WTC11 (cell line): ENCODE measurements at regions not wholly inside any gene's neighbourhood (a gene's known extent, or its start where the extent isn't known, plus 50 kb on each side); places are given as distances from the start of the nearest gene placed in this dataset.

Experiments used
- ATAC-seq: fragments of 200-7000 bp; cut with Tn5 transposase; 2 replicates; pipeline ENCODE4 v1.10.0; 2021; ENCODE audit warnings: mild to moderate bottlenecking, moderate library complexity
- CTCF ChIA-PET: fragments of 300-600 bp; sonication (Branson Sonifier 250); formaldehyde crosslinking; loops from one replicate; lab custom pipeline; 2021; ENCODE audit warnings: antibody characterized with exemption; lab: Charles Lee
- POLR2A ChIA-PET: fragments of 350-600 bp; sonication (Branson Sonifier 250); formaldehyde crosslinking; loops from one replicate; lab custom pipeline; 2021; ENCODE audit warnings: antibody characterized with exemption; lab: Charles Lee
- DNase-seq: peaks from one replicate; pipeline ENCODE4 v3.0.0; 2021; ENCODE audit warnings: low spot score
- H3K27ac Mint-ChIP-seq: 2 replicates; pipeline ENCODE4 v1.8.0; 2021; ENCODE audit warnings: mixed read lengths
- H3K27me3 Mint-ChIP-seq: 2 replicates; pipeline ENCODE4 v1.8.0; 2021; ENCODE audit warnings: low read depth, mild to moderate bottlenecking, moderate library complexity, mixed read lengths
- H3K36me3 Mint-ChIP-seq: 2 replicates; pipeline ENCODE4 v1.8.0; 2021; ENCODE audit warnings: mixed read lengths
- H3K4me1 Mint-ChIP-seq: 2 replicates; pipeline ENCODE4 v1.8.0; 2022; ENCODE audit warnings: mixed read lengths
- H3K4me3 Mint-ChIP-seq: 2 replicates; pipeline ENCODE4 v1.8.0; 2021; ENCODE audit warnings: mild to moderate bottlenecking, moderate library complexity, mixed read lengths
- H3K9me3 Mint-ChIP-seq: 2 replicates; pipeline ENCODE4 v1.8.0; 2021; ENCODE audit warnings: mixed read lengths
- ARID4B ChIP-seq: sonication (generic); formaldehyde crosslinking; IDR thresholded peaks from 2 replicates; pipeline ENCODE4 v1.8.0; 2023; ENCODE audit warnings: missing genetic modification reagents, mild to moderate bottlenecking, borderline replicate concordance
- EMX1 ChIP-seq: fragments of 250-450 bp; sonication (Bioruptor Pico); IDR thresholded peaks from 2 replicates; pipeline ENCODE4 v1.8.0; 2021; ENCODE audit warnings: mild to moderate bottlenecking
- GABPB1 ChIP-seq: sonication (generic); formaldehyde crosslinking; IDR thresholded peaks from 2 replicates; pipeline ENCODE4 v1.8.1; 2023; ENCODE audit warnings: mild to moderate bottlenecking, missing genetic modification reagents
- GTF2I ChIP-seq: fragments of 250-450 bp; sonication (Bioruptor Pico); conservative IDR thresholded peaks from 2 replicates; pipeline ENCODE4 v1.4.0; 2021; ENCODE audit warnings: mild to moderate bottlenecking
- HMGXB4 ChIP-seq: sonication (generic); formaldehyde crosslinking; IDR thresholded peaks from 2 replicates; pipeline ENCODE4 v1.8.1; 2023; ENCODE audit warnings: mild to moderate bottlenecking, moderate library complexity, missing genetic modification reagents
- IRF1 ChIP-seq: sonication (generic); formaldehyde crosslinking; IDR thresholded peaks from 2 replicates; pipeline ENCODE4 v1.8.0; 2023; ENCODE audit warnings: missing genetic modification reagents
- JUN ChIP-seq: sonication (generic); formaldehyde crosslinking; IDR thresholded peaks from 2 replicates; pipeline ENCODE4 v1.8.0; 2023; ENCODE audit warnings: mild to moderate bottlenecking, missing genetic modification reagents
- MAX ChIP-seq: sonication (generic); formaldehyde crosslinking; IDR thresholded peaks from 2 replicates; pipeline ENCODE4 v1.8.0; 2022; ENCODE audit warnings: mild to moderate bottlenecking, missing genetic modification reagents
- MYBL2 ChIP-seq: sonication (generic); formaldehyde crosslinking; IDR thresholded peaks from 2 replicates; pipeline ENCODE4 v1.8.1; 2023; ENCODE audit warnings: mild to moderate bottlenecking, moderate library complexity, missing genetic modification reagents
- NR1H2 ChIP-seq: sonication (generic); formaldehyde crosslinking; IDR thresholded peaks from 2 replicates; pipeline ENCODE4 v1.9.0; 2021; ENCODE audit warnings: mild to moderate bottlenecking, moderate library complexity, missing genetic modification reagents
- PRDM15 ChIP-seq: sonication (generic); formaldehyde crosslinking; IDR thresholded peaks from 2 replicates; pipeline ENCODE4 v1.8.0; 2022; ENCODE audit warnings: missing genetic modification reagents
- USF2 ChIP-seq: sonication (generic); formaldehyde crosslinking; IDR thresholded peaks from 2 replicates; pipeline ENCODE4 v1.8.1; 2023; ENCODE audit warnings: mild to moderate bottlenecking, missing genetic modification reagents, moderate library complexity
- ZNF138 ChIP-seq: sonication (generic); formaldehyde crosslinking; conservative IDR thresholded peaks from 2 replicates; pipeline ENCODE4 v1.8.1; 2022; ENCODE audit warnings: mild to moderate bottlenecking, moderate library complexity, missing genetic modification reagents
- ZNF219 ChIP-seq: sonication (generic); formaldehyde crosslinking; IDR thresholded peaks from 2 replicates; pipeline ENCODE4 v1.8.0; 2023; ENCODE audit warnings: missing genetic modification reagents, mild to moderate bottlenecking, borderline replicate concordance
- ZNF416 ChIP-seq: fragments of 250-450 bp; sonication (Bioruptor Pico); IDR thresholded peaks from 2 replicates; pipeline ENCODE4 v1.9.0; 2021; ENCODE audit warnings: mild to moderate bottlenecking, inconsistent platforms
- ZNF423 ChIP-seq: fragments of 250-450 bp; sonication (Bioruptor Pico); IDR thresholded peaks from 2 replicates; pipeline ENCODE4 v2.1.2; 2022; ENCODE audit warnings: mild to moderate bottlenecking, moderate library complexity

- ChIA-PET CTCF (interaction anchor here (0.7 kb wide), 1 partner anchor 94 kb away, joined by 3 read pairs; no protein-coding TSS in a partner anchor), POLR2A (no interaction called here)
- peaks cover 21% of the 10 kb centered on the region for H3K4me1 Mint-ChIP-seq
- peaks cover under 1% of the 10 kb centered on the region; the same call in 1 of the 2 replicates for H3K27me3 Mint-ChIP-seq
- H3K9me3 Mint-ChIP-seq = peaks cover 13% of the 10 kb centered on the region
- H3K4me3 Mint-ChIP-seq = no peak overlapping the region
- TF ChIP-seq MAX (CRISPR knock-in tag) = no peak
- no peak for TF ChIP-seq GABPB1 (CRISPR knock-in tag)
- TF ChIP-seq HMGXB4 (CRISPR knock-in tag) = no peak
- no peak for TF ChIP-seq IRF1 (CRISPR knock-in tag)
- TF ChIP-seq ARID4B (CRISPR knock-in tag) = no peak
- no peak for TF ChIP-seq EMX1 (CRISPR knock-in tag)
- no peak for TF ChIP-seq MYBL2 (CRISPR knock-in tag)
- TF ChIP-seq USF2 = no peak
- TF ChIP-seq PRDM15 (CRISPR knock-in tag) = no peak
- no peak for TF ChIP-seq ZNF423 (CRISPR knock-in tag)
- TF ChIP-seq ZNF219 = no peak
- TF ChIP-seq GTF2I (CRISPR knock-in tag) = no peak
- TF ChIP-seq ZNF416 (CRISPR knock-in tag) = no peak
- TF ChIP-seq NR1H2 (CRISPR knock-in tag) = no peak
- TF ChIP-seq ZNF138 (CRISPR knock-in tag) = no peak
- no peak for TF ChIP-seq JUN (CRISPR knock-in tag)
- DNase-seq = no peak
- no peak for ATAC-seq
- H3K36me3 Mint-ChIP-seq = peaks cover 9% of the 10 kb centered on the region
- H3K27ac Mint-ChIP-seq = no peak overlapping the region
Observed at GRCh38 chr1:29711582-29712283, 475.4 kb downstream of the PTPRU start.
